A673 (cell line): ENCODE measurements at regions not wholly inside any gene's neighbourhood (a gene's known extent, or its start where the extent isn't known, plus 50 kb on each side); places are given as distances from the start of the nearest gene placed in this dataset.

Experiments
- BruUV-seq: library from RNA; stranded (reverse); fragments of 400-500 nt; replicated peaks from 2 replicates; lab custom pipeline; 2021; lab: Mats Ljungman, UMichigan
- CTCF ChIA-PET: fragments of 300-600 bp; sonication (Branson Sonifier 250); formaldehyde crosslinking; loops from one replicate; lab custom pipeline; 2022; ENCODE audit warnings: antibody characterized with exemption; lab: Charles Lee
- POLR2A ChIA-PET: fragments of 300-600 bp; sonication (Branson Sonifier 250); formaldehyde crosslinking; loops from one replicate; lab custom pipeline; 2022; ENCODE audit warnings: antibody characterized with exemption; ENCODE audit not compliant: low non-redundant PET; lab: Charles Lee
- DNase-seq: peaks from one replicate; pipeline ENCODE4 v3.0.0-alpha.2; 2015; ENCODE audit warnings: low spot score
- H3K27ac ChIP-seq: fragments of 200-600 bp; sonication (generic); 2 replicates; pipeline ENCODE4 v1.5.1; 2016; ENCODE audit warnings: mixed run types, low read depth, mild to moderate bottlenecking, mixed read lengths, antibody characterized with exemption, low read length; ENCODE audit not compliant: poor library complexity, severe bottlenecking
- H3K27me3 ChIP-seq: fragments of 200-600 bp; sonication (generic); replicated peaks from 2 replicates; pipeline ENCODE4 v1.6.1; 2017; ENCODE audit warnings: mixed run types, low read depth, mild to moderate bottlenecking, mixed read lengths, antibody characterized with exemption, low read length; ENCODE audit not compliant: insufficient read depth, poor library complexity
- H3K36me3 ChIP-seq: fragments of 200-600 bp; sonication (generic); 2 replicates; pipeline ENCODE4 v1.6.1; 2016; ENCODE audit warnings: mixed run types, mild to moderate bottlenecking, mixed read lengths, antibody characterized with exemption, low read length; ENCODE audit not compliant: insufficient read depth, poor library complexity, severe bottlenecking
- H3K4me1 ChIP-seq: fragments of 200-600 bp; sonication (generic); 2 replicates; pipeline ENCODE4 v1.6.1; 2017; ENCODE audit warnings: mixed run types, mild to moderate bottlenecking, mixed read lengths, antibody characterized with exemption, low read length; ENCODE audit not compliant: insufficient read depth, poor library complexity, severe bottlenecking
- H3K4me3 ChIP-seq: fragments of 200-600 bp; sonication (generic); 2 replicates; pipeline ENCODE4 v1.5.1; 2016; ENCODE audit warnings: low read depth, mixed run types, mild to moderate bottlenecking, mixed read lengths, low read length; ENCODE audit not compliant: poor library complexity, severe bottlenecking
- H3K9me3 ChIP-seq: fragments of 200-600 bp; sonication (generic); 2 replicates; pipeline ENCODE4 v1.6.1; 2016; ENCODE audit warnings: mixed run types, low read depth, mild to moderate bottlenecking, mixed read lengths, antibody characterized with exemption, low read length; ENCODE audit not compliant: poor library complexity, severe bottlenecking
- EZH2 ChIP-seq: fragments of 200-600 bp; sonication (generic); IDR thresholded peaks from 2 replicates; pipeline ENCODE4 v1.6.1; 2017; ENCODE audit warnings: borderline replicate concordance, low read depth, mild to moderate bottlenecking, mixed read lengths, antibody characterized with exemption, low read length; ENCODE audit not compliant: poor library complexity, severe bottlenecking
- intact Hi-C: fragments of 100-400 bp; cut with micrococcal nuclease; formaldehyde crosslinking; loops from one replicate; pipeline ENCODE4 v1.10.0; 2022; ENCODE audit not compliant: unreplicated experiment
- TF ChIP-seq, protein P1 (sequence below): fragments of 300-800, 200-600 bp; sonication (generic); conservative IDR thresholded peaks from 2 replicates; pipeline ENCODE4 v1.5.1; 2017; ENCODE audit warnings: low read depth, mild to moderate bottlenecking, antibody characterized with exemption, low read length, moderate library complexity, mixed read lengths

DNA sequence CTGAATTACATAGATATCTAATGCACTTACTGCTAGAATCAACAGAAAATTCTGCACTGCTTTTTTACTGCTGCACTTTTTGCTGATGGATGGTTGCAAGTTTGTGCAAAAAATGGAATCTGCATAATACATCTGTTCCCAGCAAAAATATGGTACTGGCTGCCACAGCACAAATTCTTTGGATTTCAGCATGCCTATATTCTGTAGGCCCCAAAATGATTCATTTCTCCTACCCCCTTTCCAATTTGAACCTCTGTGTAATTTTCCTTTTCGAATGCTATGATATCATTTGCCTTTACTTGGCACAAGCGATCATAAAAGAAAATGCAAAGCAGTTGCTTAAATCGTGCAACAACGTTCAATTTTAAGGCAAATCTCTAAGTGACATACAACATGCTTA is 524.2 kb upstream of the NBEA start:
- DNase-seq: no peak
- Histone ChIP-seq H3K27me3 (no peaks in the 10 kb centered on the region), H3K4me1 (no peaks in the 10 kb centered on the region), H3K27ac (no peak overlapping the region), H3K36me3 (no peaks in the 10 kb centered on the region), H3K9me3 (no peaks in the 10 kb centered on the region), H3K4me3 (no peak overlapping the region)
- TF ChIP-seq, protein P1, sequence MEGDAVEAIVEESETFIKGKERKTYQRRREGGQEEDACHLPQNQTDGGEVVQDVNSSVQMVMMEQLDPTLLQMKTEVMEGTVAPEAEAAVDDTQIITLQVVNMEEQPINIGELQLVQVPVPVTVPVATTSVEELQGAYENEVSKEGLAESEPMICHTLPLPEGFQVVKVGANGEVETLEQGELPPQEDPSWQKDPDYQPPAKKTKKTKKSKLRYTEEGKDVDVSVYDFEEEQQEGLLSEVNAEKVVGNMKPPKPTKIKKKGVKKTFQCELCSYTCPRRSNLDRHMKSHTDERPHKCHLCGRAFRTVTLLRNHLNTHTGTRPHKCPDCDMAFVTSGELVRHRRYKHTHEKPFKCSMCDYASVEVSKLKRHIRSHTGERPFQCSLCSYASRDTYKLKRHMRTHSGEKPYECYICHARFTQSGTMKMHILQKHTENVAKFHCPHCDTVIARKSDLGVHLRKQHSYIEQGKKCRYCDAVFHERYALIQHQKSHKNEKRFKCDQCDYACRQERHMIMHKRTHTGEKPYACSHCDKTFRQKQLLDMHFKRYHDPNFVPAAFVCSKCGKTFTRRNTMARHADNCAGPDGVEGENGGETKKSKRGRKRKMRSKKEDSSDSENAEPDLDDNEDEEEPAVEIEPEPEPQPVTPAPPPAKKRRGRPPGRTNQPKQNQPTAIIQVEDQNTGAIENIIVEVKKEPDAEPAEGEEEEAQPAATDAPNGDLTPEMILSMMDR: no peak
- TF ChIP-seq EZH2: no peak
- ChIA-PET POLR2A (no interaction called here), CTCF (no interaction called here)
- intact Hi-C loops: no loop called here
- BruUV-seq: no TSS peak

DNA sequence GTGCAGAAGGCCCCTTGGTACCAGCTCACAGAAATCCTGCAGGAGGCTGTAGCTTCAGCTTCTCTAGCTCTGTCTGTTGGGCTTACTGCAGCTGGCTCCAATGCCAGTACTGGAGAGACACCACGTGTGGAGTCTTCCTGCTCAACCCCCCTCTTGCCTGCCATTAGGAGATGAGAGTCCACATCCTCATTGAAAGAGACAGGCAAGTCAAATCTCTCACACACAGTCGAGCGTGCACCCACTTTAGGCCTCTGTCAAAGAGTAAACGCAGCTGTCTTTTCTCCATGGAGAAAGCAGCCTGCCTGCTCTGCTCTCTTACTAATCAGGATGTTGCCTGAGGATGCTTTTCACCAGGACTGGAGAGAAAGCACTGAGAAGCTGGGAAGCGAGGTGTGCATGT is 523.0 kb upstream of the NBEA start:
- Histone ChIP-seq H3K9me3 (no peaks in the 10 kb centered on the region), H3K4me3 (no peak overlapping the region), H3K4me1 (no peaks in the 10 kb centered on the region), H3K27ac (no peak overlapping the region), H3K27me3 (no peaks in the 10 kb centered on the region), H3K36me3 (no peaks in the 10 kb centered on the region)
- ChIA-PET CTCF (no interaction called here), POLR2A (no interaction called here)
- DNase-seq: no peak
- no TSS peak for BruUV-seq
- TF ChIP-seq, protein P1: no peak
- TF ChIP-seq EZH2: no peak
- intact Hi-C loops: no loop called here

DNA sequence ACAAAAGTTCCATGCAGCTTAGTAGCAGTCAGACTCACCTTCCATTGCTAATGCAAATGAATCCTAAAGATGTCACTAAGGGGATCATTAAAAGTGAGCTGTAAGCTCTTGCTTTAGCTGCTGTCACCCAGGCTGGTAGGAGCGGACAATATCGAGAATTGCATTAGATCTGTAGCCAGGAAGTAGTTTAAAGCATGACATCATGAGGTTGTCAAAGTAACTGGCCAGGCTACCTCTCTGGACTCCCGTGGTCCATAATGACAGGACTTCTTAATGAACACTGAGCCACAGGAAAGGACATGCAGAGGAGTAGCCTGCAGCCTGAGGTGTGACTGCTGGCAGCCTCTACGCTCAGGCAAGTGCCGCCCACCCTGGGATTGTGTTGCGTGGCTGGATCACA is 522.3 kb upstream of the NBEA start:
- CTCF ChIA-PET: no interaction called here
- intact Hi-C loops: no loop called here
- POLR2A ChIA-PET: no interaction called here
- Histone ChIP-seq H3K4me3 (no peak overlapping the region), H3K4me1 (no peaks in the 10 kb centered on the region), H3K27ac (no peak overlapping the region), H3K27me3 (no peaks in the 10 kb centered on the region), H3K36me3 (no peaks in the 10 kb centered on the region), H3K9me3 (no peaks in the 10 kb centered on the region)
- no TSS peak for BruUV-seq
- TF ChIP-seq, protein P1: no peak
- no peak for TF ChIP-seq EZH2
- DNase-seq: no peak
